ENCODE measurements at regions not wholly inside any gene's neighbourhood (a gene's known extent, or its start where the extent isn't known, plus 50 kb on each side); places are given as distances from the start of the nearest gene placed in this dataset.

GRCh38 chr2:5121121-5121520 lies 571.1 kb upstream of the SOX11 start:
- TF ChIP-seq CTCF (IDR thresholded peaks at IDR 0.05) = no peak
- TF ChIP-seq POLR2A (IDR thresholded peaks at IDR 0.05) = no peak

All from breast epithelium (tissue), 3 donors.